ENCODE measurements at regions not wholly inside any gene's neighbourhood (a gene's known extent, or its start where the extent isn't known, plus 50 kb on each side); places are given as distances from the start of the nearest gene placed in this dataset.

GRCh38 chr4:163866728-163867315, 372.3 kb downstream of the TMA16 start:
- TF ChIP-seq CTCF (IDR thresholded peaks at IDR 0.05; ENCODE audit: low read length) (no peak), EZH2 (optimal IDR thresholded peaks at IDR 0.05; ENCODE audit: low read depth, low read length) (no peak), EZH2phosphoT487 (IDR thresholded peaks at IDR 0.05; ENCODE audit: low read length) (no peak)
